Erythroblast (primary cell): ENCODE measurements at regions not wholly inside any gene's neighbourhood (a gene's known extent, or its start where the extent isn't known, plus 50 kb on each side); places are given as distances from the start of the nearest gene placed in this dataset.

Experiments
- GATA1 ChIP-seq: IDR thresholded peaks from 2 replicates; pipeline ENCODE4 v1.6.1; 2011; ENCODE audit warnings: low read depth, mild to moderate bottlenecking, control low read depth, low read length, moderate library complexity
- POLR2A ChIP-seq: IDR thresholded peaks from 2 replicates; pipeline ENCODE4 v1.6.1; 2011; ENCODE audit warnings: mild to moderate bottlenecking, low read length

DNA sequence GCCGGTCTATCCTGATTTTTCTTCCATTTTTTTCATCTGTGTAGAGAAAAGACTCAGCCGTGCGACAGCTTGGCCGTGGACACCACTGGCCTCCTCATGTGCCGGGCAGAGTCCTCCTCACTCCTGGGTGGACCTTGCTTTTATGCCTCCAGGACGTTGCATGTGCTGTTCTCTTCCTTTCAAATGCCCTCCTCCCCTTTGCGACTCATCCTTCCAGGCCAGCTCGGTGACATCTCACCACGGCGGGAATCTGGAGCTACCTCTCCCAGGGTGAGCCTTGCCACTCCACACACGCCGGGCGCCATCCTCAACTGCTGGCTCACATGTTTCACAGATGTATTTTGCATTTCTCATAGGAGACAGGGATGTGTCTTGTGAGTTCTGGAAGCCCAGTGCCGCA, 198.5 kb upstream of the HDAC4 start:
- TF ChIP-seq POLR2A = no peak
- no peak for TF ChIP-seq GATA1
